GM18505 (cell line): ENCODE measurements at regions not wholly inside any gene's neighbourhood (a gene's known extent, or its start where the extent isn't known, plus 50 kb on each side); places are given as distances from the start of the nearest gene placed in this dataset.

Source experiments
- ATAC-seq: cut with Tn5 transposase; IDR thresholded peaks from one replicate; pipeline ENCODE4 v1.9.1; 2021; ENCODE audit not compliant: unreplicated experiment
- POLR2A ChIP-seq: IDR thresholded peaks from 4 replicates; pipeline ENCODE4 v1.6.1; 2011; ENCODE audit warnings: borderline replicate concordance; ENCODE audit not compliant: insufficient read depth, insufficient read length; ENCODE audit errors: extremely low read depth

DNA sequence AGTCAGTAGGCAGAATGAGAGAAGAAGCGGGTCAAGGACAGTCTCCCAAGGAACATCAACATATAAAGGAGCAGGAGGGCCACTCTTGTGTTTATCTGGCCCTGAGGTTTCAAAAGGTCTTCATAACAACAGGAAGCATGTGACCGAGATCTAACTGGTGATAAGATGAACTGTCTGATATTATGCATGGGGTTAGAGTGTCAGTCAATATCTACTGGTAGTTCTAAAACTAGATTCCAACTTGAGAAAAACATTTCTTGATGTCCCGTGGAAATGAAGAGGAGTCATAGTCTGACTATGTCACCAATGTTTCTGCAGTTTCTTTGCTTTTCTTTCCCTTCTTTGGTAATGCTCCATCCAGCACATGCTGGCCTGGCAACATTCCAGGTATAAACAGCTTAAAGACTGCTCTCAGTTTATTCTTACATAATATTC lies 77.5 kb upstream of the ITPRID2 start:
- ATAC-seq = no peak

DNA sequence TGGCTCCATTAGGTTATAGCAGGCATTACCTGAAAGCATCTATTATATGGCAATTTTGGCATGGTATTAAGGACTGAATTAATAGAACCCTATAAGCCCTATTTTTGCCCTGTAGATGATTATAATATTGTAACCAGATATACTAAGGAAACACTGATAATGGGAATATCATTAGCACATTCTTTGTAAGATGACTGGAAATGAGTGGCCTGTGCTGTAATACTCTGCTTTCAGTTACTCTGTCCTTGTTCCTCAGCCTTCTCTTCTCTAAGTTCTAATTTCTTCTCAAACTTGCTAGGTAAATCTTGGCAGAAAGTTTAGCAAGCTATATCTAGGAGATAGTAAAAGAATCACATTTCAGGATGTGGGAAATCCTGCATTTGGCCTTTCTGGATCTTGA lies 74.0 kb upstream of the ITPRID2 start:
- ATAC-seq = no peak
- no peak for TF ChIP-seq POLR2A

More for the DNA sequence above, 77.5 kb upstream of the ITPRID2 start:
- TF ChIP-seq POLR2A = no peak

DNA sequence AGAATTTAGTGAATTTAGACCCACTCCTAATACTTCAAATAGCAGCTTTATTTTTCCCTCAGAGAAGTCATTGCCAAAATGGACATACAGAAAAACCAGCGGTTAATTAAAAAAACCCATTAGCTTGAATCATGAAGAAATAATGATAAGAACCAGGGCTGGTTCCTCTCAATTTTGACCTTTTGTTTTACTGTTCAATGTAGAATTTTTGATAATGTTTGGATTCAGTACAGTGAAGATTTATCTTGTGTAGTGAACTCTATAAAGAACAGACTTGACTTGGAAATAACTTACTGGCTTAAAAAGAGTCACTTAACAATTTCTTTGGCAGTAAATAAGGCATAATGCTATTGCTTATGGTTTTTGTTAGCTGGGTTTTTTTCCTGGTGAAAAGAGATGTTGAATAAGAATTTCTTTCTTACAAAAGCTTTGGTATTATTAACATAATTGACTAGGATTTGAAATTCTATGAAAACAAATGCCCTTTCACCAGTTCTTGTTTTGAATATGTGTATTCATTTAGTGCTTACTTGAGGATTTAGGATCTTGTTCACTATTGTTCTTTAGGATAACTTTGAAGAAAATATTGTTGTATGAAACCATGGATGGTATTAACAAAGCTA lies 73.4 kb upstream of the ITPRID2 start:
- no peak for TF ChIP-seq POLR2A
- ATAC-seq = no peak

DNA sequence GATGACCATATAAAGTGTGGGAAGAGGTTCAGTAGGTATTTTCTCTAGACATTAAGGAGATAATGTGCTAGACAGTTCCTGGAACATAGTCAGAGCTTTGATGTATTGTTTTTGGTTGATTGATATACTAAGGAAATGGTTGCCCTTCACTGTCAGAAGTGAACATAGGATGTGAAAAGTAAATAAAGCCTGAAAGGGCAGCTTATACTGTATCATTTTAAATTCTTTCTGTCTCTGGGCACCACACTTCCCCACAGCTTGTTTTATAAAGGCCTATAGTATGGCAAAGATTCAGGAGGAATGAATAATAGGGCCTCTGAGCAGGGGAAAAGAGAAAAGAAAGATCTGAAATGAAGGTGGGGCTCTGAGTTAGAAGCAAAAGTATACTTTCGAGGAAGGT lies 72.7 kb upstream of the ITPRID2 start:
- ATAC-seq = no peak
- no peak for TF ChIP-seq POLR2A

DNA sequence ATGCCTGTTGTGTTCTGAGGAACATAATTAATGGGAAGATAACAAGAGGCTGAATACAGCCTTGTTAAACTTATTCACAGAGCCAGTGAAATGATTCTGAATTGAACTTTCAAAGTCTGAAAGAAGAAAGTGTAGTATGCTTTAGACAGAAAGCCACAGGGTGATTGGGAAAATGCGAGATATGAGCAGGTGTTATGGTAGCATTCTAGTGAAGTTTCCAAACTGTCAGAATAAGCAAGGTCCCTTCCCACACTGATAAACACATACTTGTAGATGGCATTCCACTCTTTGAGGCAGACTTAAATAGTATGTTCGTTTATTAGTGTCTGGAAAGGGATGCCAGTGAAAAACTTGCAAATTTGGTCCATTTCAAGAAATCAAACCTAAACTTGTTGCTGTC lies 70.5 kb upstream of the ITPRID2 start:
- TF ChIP-seq POLR2A = no peak
- ATAC-seq = no peak

DNA sequence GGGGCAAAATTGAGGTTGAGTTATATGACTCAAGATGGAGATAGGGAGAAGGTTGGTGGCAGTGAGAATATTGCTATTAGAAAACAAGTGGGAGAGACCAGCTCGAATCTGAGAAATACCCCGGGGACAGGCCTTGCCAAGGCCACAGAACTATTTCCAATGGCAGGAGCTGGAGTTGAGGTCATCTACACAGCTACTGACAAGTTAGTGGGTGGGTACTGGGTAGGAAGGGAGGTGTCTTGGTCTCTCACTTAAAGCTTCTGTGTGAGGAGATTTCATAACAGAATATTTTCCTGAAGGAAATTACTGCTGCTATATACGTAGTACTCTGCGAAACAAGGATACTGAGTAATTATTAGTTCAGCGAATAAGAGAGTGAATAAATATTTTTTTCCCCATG lies 69.4 kb upstream of the ITPRID2 start:
- ATAC-seq = no peak
- TF ChIP-seq POLR2A = no peak

DNA sequence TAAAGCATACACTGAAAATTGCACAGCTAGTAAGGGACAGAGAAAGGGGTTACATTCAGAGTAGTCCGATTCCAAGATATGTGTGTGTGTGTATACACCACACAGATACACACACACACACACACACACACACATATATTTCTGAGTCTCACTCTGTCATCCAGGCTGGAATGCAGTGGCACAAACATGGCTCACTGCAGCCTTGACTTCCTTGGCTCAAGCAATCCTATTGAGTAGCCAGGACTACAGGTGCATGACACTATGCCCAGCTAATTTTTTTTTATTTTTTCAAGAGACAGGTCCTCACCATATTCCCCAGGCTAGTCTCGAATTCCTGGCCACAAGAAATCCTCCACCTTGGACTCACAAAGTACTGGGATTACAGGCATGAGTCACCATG lies 68.1 kb upstream of the ITPRID2 start:
- no peak for TF ChIP-seq POLR2A

DNA sequence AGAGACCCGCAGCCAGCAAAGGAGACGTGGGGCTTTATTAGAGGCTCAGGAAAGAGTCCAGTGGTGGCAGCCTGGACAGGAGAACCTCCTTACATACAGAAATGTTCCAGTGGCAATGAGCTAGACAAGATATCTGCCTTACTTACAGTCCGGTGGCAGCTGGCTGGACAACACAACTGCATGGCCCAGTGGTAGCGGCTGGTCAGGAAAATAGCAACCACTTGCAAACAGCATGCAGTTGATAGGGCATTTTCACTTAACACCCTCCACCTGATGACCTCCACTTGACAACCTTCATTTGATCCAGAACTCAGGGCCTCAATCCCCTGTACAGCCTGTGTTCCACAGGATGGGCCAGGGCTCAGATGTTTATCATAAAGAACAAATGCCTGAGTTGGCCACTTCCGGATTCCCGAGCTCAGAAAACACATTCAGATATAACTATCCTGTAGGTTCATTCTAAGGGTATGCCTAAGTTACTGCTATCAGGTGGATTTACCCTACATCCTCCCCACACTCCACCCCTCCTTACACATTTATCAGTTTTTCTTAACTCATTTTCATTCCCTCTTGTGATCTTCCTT lies 63.3 kb upstream of the ITPRID2 start:
- TF ChIP-seq POLR2A = no peak
- ATAC-seq = no peak

More for the DNA sequence above, 68.1 kb upstream of the ITPRID2 start:
- ATAC-seq = no peak

DNA sequence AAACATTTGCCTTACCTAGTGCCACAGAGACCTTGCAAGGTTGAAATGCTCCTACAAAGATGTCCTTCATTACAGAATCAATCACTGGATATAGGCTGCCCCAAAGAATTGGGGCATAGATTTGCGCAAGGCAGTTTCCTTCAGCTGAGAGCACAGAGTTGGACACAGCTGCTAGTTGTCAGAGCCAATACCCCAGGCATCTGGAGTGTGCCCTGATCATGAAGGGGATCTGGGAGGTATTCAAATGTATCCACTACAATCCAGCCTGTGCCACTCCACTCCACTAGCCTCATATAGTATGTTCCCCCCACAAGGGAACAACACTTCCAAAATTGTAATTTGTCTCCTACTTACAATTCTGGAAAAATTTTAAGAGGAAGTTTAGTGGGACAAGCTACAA lies 62.3 kb upstream of the ITPRID2 start:
- no peak for ATAC-seq
- TF ChIP-seq POLR2A = no peak

DNA sequence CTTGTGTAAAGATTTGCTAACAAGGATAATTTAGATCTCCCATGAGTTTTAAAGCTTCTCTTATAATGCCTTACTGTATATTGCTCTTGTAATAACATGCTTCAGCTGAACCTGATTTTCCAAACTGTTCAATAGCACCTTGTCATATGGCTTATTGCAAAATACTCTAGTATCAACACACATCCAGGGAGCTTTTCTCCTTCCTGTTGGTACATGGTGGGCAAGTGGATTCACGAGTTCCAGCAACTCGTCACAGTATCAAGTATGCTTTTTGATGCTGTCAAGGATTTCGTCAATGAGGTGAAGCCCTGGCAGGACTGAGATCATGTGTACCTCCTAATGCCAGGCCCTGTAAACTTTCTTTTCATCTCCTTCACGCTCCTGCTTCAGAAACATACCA lies 59.5 kb upstream of the ITPRID2 start:
- no peak for ATAC-seq
- no peak for TF ChIP-seq POLR2A

DNA sequence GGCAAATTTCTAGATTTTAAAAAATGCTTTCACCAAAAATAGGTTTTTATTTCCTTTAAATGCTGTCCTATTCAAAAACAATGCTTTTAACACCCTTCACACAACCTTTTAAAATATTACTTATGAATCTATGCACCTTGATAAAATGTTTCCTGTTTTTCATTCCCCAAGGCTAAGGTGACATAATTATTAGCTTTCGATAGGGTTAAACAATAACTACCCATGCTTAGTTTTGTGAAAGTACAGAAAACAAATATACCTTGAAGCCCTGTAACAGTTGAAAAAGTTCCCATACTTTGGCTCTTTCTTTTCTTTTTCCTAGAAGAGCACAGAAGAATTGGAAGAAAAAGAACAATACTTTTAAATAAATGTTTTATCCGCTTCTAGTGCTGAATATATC lies 54.9 kb upstream of the ITPRID2 start:
- TF ChIP-seq POLR2A = no peak
- no peak for ATAC-seq

DNA sequence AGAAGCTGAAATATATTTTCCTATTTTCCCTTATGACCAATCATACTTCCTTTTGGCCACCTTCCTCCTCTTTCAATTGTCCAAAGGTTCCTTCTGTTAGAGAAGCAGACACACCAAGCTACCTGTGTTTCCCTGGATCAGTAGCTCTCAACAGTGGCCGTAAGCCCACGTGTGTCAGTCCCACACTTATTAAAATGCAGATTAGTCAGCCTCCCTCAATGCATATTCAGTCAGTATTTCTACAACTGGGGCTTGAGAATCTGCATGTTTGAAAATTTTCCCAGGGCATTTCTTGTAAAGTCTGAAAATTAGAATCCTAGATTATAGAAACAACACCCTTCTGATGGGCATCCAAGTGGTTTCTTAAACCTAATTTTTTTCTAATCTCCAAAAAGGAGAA lies 54.0 kb upstream of the ITPRID2 start:
- no peak for TF ChIP-seq POLR2A
- ATAC-seq = no peak

DNA sequence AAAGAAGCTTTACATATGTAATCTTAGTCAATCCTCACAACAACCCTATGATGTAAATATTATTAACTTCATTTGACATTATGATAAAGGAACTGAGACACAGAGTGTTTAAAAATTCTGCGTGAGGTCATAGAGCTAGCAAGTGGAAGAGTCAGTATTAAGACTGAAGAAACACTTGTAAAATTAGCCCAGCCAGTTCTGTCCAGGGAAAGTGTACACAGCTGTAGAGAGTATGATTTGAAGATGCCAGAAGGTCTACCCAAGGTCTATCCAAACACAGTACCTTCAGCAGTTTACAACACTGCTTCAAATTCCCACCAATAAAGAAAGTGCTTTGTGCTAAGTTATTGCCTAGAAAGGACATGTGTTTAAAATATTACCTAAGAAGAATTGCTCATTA lies 51.7 kb upstream of the ITPRID2 start:
- no peak for TF ChIP-seq POLR2A
- no peak for ATAC-seq

DNA sequence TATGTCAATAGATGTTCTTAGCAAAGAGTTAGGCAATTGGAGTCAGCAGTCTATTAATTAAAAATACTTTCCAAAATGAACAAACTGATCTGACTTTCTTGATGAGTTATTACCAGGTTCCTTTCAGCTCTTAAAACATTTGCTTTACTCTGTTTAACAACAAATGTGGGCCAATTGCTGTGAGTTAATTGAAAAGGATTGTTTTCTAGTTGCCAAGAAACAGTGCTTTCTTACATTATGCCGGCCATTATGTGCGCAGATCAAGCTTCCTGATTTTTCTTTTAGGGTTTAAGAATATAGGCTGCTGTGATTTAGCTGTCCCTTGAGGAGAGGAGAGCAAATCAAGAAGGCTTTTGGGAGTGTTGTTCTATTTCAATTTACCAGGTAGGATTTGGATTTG lies 50.5 kb upstream of the ITPRID2 start:
- ATAC-seq = no peak
- TF ChIP-seq POLR2A = no peak
